ENCODE measurements at regions not wholly inside any gene's neighbourhood (a gene's known extent, or its start where the extent isn't known, plus 50 kb on each side); places are given as distances from the start of the nearest gene placed in this dataset.

- TF ChIP-seq POLR2A (IDR thresholded peaks at IDR 0.05), result no peak
- no peak for TF ChIP-seq CTCF (IDR thresholded peaks at IDR 0.05)
- TF ChIP-seq EP300 (IDR thresholded peaks at IDR 0.05), result no peak
Measured at GRCh38 chr3:174413062-174413912, 445.8 kb upstream of the NAALADL2 start.

Measured in tibial nerve (tissue), 4 donors.